ENCODE measurements at regions not wholly inside any gene's neighbourhood (a gene's known extent, or its start where the extent isn't known, plus 50 kb on each side); places are given as distances from the start of the nearest gene placed in this dataset.

- H3K4me3 ChIP-seq (ENCODE audit: low read depth, low read length): no peak overlapping the region
- TF ChIP-seq CTCF (IDR thresholded peaks at IDR 0.05; ENCODE audit: control insufficient read depth, extremely low read depth, insufficient read depth): no peak
- DNase-seq (ENCODE audit: low read depth): no peak
Measured at GRCh38 chr1:163927493-163927892, 605.7 kb downstream of the NUF2 start.

- DNase-seq (ENCODE audit: low read depth): no peak
- no peak for TF ChIP-seq CTCF (IDR thresholded peaks at IDR 0.05; ENCODE audit: control insufficient read depth, extremely low read depth, insufficient read depth)
- H3K4me3 ChIP-seq (ENCODE audit: low read depth, low read length): no peak overlapping the region
Measured at GRCh38 chr1:163928069-163928468, 606.3 kb downstream of the NUF2 start.

GRCh38 chr1:163928651-163929050, 606.9 kb downstream of the NUF2 start:
- DNase-seq (ENCODE audit: low read depth): no peak
- TF ChIP-seq CTCF (IDR thresholded peaks at IDR 0.05; ENCODE audit: control insufficient read depth, extremely low read depth, insufficient read depth): no peak
- no peak overlapping the region for H3K4me3 ChIP-seq (ENCODE audit: low read depth, low read length)

- DNase-seq (ENCODE audit: low read depth): no peak
- no peak overlapping the region for H3K4me3 ChIP-seq (ENCODE audit: low read depth, low read length)
- TF ChIP-seq CTCF (IDR thresholded peaks at IDR 0.05; ENCODE audit: control insufficient read depth, extremely low read depth, insufficient read depth): no peak
Measured at GRCh38 chr1:163932901-163933300, 611.1 kb downstream of the NUF2 start.

GRCh38 chr1:163933437-163933836, 611.7 kb downstream of the NUF2 start:
- TF ChIP-seq CTCF (IDR thresholded peaks at IDR 0.05; ENCODE audit: control insufficient read depth, extremely low read depth, insufficient read depth): no peak
- DNase-seq (ENCODE audit: low read depth): no peak
- H3K4me3 ChIP-seq (ENCODE audit: low read depth, low read length): no peak overlapping the region

GRCh38 chr1:163935738-163936374, 614.1 kb downstream of the NUF2 start:
- H3K4me3 ChIP-seq (ENCODE audit: low read depth, low read length): no peak overlapping the region
- DNase-seq (ENCODE audit: low read depth): no peak
- no peak for TF ChIP-seq CTCF (IDR thresholded peaks at IDR 0.05; ENCODE audit: control insufficient read depth, extremely low read depth, insufficient read depth)

- no peak overlapping the region for H3K4me3 ChIP-seq (ENCODE audit: low read depth, low read length)
- no peak for DNase-seq (ENCODE audit: low read depth)
- no peak for TF ChIP-seq CTCF (IDR thresholded peaks at IDR 0.05; ENCODE audit: control insufficient read depth, extremely low read depth, insufficient read depth)
Measured at GRCh38 chr1:163959622-163960021, 599.4 kb upstream of the PBX1 start.
